GM12878 (cell line): ENCODE measurements at regions not wholly inside any gene's neighbourhood (a gene's known extent, or its start where the extent isn't known, plus 50 kb on each side); places are given as distances from the start of the nearest gene placed in this dataset.

ENCODE experiments used
- ATAC-seq: fragments of 200-7000 bp; cut with Tn5 transposase; 3 replicates; pipeline ENCODE4 v1.9.1; 2020; ENCODE audit warnings: mild to moderate bottlenecking, moderate library complexity
- BruUV-seq: library from RNA; stranded (reverse); fragments of 400-500 nt; replicated peaks from 2 replicates; lab custom pipeline; 2021; lab: Mats Ljungman, UMichigan
- CTCF ChIA-PET: fragments of 300-600 bp; sonication (Branson Sonifier 250); formaldehyde crosslinking; extraction: SDS; loops from one replicate; lab custom pipeline; 2021; ENCODE audit warnings: inconsistent platforms; lab: Yijun Ruan, JAX
- POLR2A ChIA-PET: fragments of 350-600 bp; formaldehyde crosslinking; extraction: SDS; loops from one replicate; lab custom pipeline; 2021; ENCODE audit warnings: inconsistent platforms; lab: Charles Lee
- RAD21 ChIA-PET: fragments of 300-600 bp; sonication (Branson Sonifier 250); formaldehyde crosslinking; loops from one replicate; lab custom pipeline; 2023; ENCODE audit warnings: antibody characterized with exemption; ENCODE audit not compliant: unreplicated experiment; lab: Charles Lee
- SMC1A ChIA-PET: fragments of 300-600 bp; sonication (Branson Sonifier 250); formaldehyde crosslinking; loops from one replicate; lab custom pipeline; 2023; ENCODE audit not compliant: unreplicated experiment, uncharacterized antibody; lab: Charles Lee
- DNase-seq: peaks from one replicate; pipeline ENCODE4 v3.0.0-alpha.2; 2011; ENCODE audit warnings: low read depth, low spot score
- FAIRE-seq: peaks from 3 replicates; lab custom pipeline; 2011; peaks lifted over from hg19 to GRCh38; lab: Jason Lieb, UNC
- H2AFZ ChIP-seq: 2 replicates; pipeline ENCODE4 v1.6.0; 2011; ENCODE audit warnings: low read depth, low read length, control low read depth; ENCODE audit not compliant: control insufficient read depth
- H3K27ac ChIP-seq: 2 replicates; pipeline ENCODE4 v1.5.1; 2011; ENCODE audit warnings: control low read depth; ENCODE audit not compliant: control insufficient read depth, insufficient read depth
- H3K27me3 ChIP-seq, 2 experiments: replicated peaks in 1 of 2; 2 replicates each; pipeline versions ENCODE4 v1.6.0 to v1.6.1; 2011; ENCODE audit warnings: low read length in 1 of 2; ENCODE audit not compliant: control insufficient read depth in 2 of 2, insufficient read depth in 2 of 2
- H3K36me3 ChIP-seq, 2 experiments: 2 replicates each; pipeline ENCODE4 v1.5.1; 2011; ENCODE audit warnings: low read length in 1 of 2; ENCODE audit not compliant: control insufficient read depth in 2 of 2, insufficient read depth in 2 of 2
- H3K4me1 ChIP-seq: 2 replicates; pipeline ENCODE4 v1.6.1; 2011; ENCODE audit warnings: mild to moderate bottlenecking, low read length, moderate library complexity, mixed read lengths; ENCODE audit not compliant: control insufficient read depth, insufficient read depth
- H3K4me2 ChIP-seq: 2 replicates; pipeline ENCODE4 v1.6.0; 2011; ENCODE audit warnings: control low read depth; ENCODE audit not compliant: control insufficient read depth, insufficient read depth
- H3K4me3 ChIP-seq: fragments of 200-600 bp; sonication (generic); 2 replicates; pipeline ENCODE4 v1.5.1; 2016
- H3K79me2 ChIP-seq: 2 replicates; pipeline ENCODE4 v1.6.0; 2011; ENCODE audit warnings: low read length; ENCODE audit not compliant: control insufficient read depth, insufficient read depth
- H3K9ac ChIP-seq: 2 replicates; pipeline ENCODE4 v1.8.0; 2011; ENCODE audit warnings: low read length, control low read depth, mixed read lengths; ENCODE audit not compliant: control insufficient read depth, insufficient read depth
- H3K9me3 ChIP-seq: replicated peaks from 3 replicates; pipeline ENCODE4 v1.5.1; 2011; ENCODE audit warnings: mild to moderate bottlenecking, low read length; ENCODE audit not compliant: control insufficient read depth, insufficient read depth
- H4K20me1 ChIP-seq: 2 replicates; pipeline ENCODE4 v1.6.0; 2011; ENCODE audit not compliant: control insufficient read depth, insufficient read depth
- CBX3 ChIP-seq: fragments of 200-600 bp; sonication (generic); IDR thresholded peaks from 2 replicates; pipeline ENCODE4 v1.6.1; 2016; ENCODE audit warnings: low read depth, borderline replicate concordance
- CHD4 ChIP-seq: fragments of 200-600 bp; sonication (generic); IDR thresholded peaks from 2 replicates; pipeline ENCODE4 v1.6.1; 2016; ENCODE audit warnings: mild to moderate bottlenecking
- EED ChIP-seq: sonication (generic); IDR thresholded peaks from 2 replicates; pipeline ENCODE4 v1.6.1; 2016; ENCODE audit warnings: antibody characterized with exemption, low read depth
- JUND ChIP-seq: IDR thresholded peaks from 2 replicates; pipeline ENCODE4 v1.6.1; 2012; ENCODE audit warnings: low read depth, mild to moderate bottlenecking, low read length, improper control_type of control experiment, moderate library complexity
- NFIC ChIP-seq: IDR thresholded peaks from 2 replicates; pipeline ENCODE4 v1.6.1; 2012; ENCODE audit warnings: low read depth, mild to moderate bottlenecking, inconsistent platforms, low read length, moderate library complexity
- SP1 ChIP-seq: IDR thresholded peaks from one replicate; pipeline ENCODE4 v1.6.1; 2011; ENCODE audit warnings: low read depth, low read length
- SRF ChIP-seq, 2 experiments: IDR thresholded peaks; 2 replicates each; pipeline ENCODE4 v1.6.1; 2011; ENCODE audit warnings: low read depth in 2 of 2, low read length in 2 of 2, mild to moderate bottlenecking in 1 of 2, moderate library complexity in 1 of 2
- WGBS: methylation state at CpG from one replicate; pipeline ENCODE4 v1.1.6; 2016; ENCODE audit warnings: low lambda C conversion rate; ENCODE audit not compliant: insufficient replicate concordance, insufficient coverage; ENCODE audit errors: missing lambda C conversion rate; 5-methylcytosine and 5-hydroxymethylcytosine counted together
- in situ Hi-C: fragments of 300-500 bp; cut with MboI; formaldehyde crosslinking; loops from 9 replicates; pipeline ENCODE4 v1.14.3; 2018; ENCODE audit warnings: mixed read lengths
- intact Hi-C: fragments of 100-400 bp; cut with micrococcal nuclease; formaldehyde crosslinking; loops from one replicate; pipeline ENCODE4 v1.14.2; 2022; ENCODE audit not compliant: unreplicated experiment
- TF ChIP-seq, protein P1 (sequence below): fragments of 450-650 bp; IDR thresholded peaks from 2 replicates; pipeline ENCODE4 v1.6.1; 2017; ENCODE audit warnings: mild to moderate bottlenecking
- TF ChIP-seq, protein P2 (sequence below), 3 experiments: IDR thresholded peaks in 2 of 3; conservative IDR thresholded peaks in 1 of 3; 2 replicates each; pipeline ENCODE4 v1.5.1; 2011; ENCODE audit warnings: low read depth in 3 of 3, low read length in 3 of 3, mild to moderate bottlenecking in 3 of 3, control low read depth in 2 of 3, moderate library complexity in 2 of 3, inconsistent platforms in 1 of 3, mixed read lengths in 1 of 3; ENCODE audit not compliant: control insufficient read depth in 2 of 3, insufficient read depth in 1 of 3; ENCODE audit errors: extremely low read depth in 1 of 3
- TF ChIP-seq, protein P3 (sequence below): fragments of 450-650 bp; IDR thresholded peaks from 2 replicates; pipeline ENCODE4 v1.6.1; 2018; ENCODE audit warnings: mild to moderate bottlenecking, low read depth, moderate library complexity; ENCODE audit not compliant: partially characterized antibody
- TF ChIP-seq, protein P4 (sequence below): fragments of 150-350 bp; IDR thresholded peaks from 2 replicates; pipeline ENCODE4 v1.6.1; 2014; ENCODE audit warnings: mild to moderate bottlenecking, low read depth, low read length

DNA sequence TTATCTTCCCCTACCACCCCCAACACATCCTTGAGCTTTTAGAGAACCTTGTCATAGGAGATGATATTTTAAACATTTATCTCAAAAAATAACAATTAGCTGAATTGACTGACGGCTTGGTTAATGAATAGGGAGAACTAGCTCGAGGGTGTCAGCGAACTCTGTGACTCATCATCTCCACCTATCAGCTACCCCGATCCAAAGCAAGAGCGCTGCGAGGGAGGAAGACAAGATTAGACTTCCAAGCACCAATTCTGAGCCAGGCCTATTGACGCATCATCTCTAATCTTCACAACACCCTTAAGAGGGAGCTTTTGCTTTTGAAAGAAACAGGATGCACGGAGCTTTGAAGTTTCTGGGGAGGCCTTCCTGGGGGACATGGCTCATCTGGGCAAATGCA is 51.0 kb upstream of the GALNT18 start (continued):
- TF ChIP-seq, protein P1, sequence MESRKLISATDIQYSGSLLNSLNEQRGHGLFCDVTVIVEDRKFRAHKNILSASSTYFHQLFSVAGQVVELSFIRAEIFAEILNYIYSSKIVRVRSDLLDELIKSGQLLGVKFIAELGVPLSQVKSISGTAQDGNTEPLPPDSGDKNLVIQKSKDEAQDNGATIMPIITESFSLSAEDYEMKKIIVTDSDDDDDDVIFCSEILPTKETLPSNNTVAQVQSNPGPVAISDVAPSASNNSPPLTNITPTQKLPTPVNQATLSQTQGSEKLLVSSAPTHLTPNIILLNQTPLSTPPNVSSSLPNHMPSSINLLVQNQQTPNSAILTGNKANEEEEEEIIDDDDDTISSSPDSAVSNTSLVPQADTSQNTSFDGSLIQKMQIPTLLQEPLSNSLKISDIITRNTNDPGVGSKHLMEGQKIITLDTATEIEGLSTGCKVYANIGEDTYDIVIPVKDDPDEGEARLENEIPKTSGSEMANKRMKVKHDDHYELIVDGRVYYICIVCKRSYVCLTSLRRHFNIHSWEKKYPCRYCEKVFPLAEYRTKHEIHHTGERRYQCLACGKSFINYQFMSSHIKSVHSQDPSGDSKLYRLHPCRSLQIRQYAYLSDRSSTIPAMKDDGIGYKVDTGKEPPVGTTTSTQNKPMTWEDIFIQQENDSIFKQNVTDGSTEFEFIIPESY = no peak
- TF ChIP-seq CHD4 (no peak), CBX3 (no peak)

DNA sequence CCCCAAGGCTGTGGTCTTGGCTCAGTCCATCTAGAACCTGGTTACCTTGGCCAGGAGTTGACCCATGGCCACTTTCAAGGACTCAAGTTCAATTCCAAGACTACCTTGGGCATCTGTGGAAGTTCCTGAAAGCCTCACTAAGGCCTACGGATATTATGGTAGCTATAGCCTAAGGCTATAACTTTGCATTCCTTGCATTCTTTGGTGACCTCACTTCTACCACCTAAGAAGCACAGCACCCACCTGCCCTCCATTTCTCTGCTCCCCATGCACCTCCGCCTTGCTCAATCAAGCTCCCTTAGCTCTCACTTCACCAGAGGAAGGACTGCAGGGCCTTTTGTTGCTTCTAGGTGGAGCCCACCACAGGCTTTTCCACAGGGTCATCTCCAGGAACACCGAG is 50.3 kb upstream of the GALNT18 start:
- H4K20me1 ChIP-seq = no peaks in the 10 kb centered on the region
- SMC1A ChIA-PET = no interaction called here
- no peaks in the 10 kb centered on the region for H3K79me2 ChIP-seq
- H3K9ac ChIP-seq = no peak overlapping the region
- H3K4me3 ChIP-seq = no peak overlapping the region
- H3K27me3 ChIP-seq = peaks cover 0 to 2% of the 10 kb centered on the region in 2 experiments; a peak in 2 of 4 replicates
- H3K4me2 ChIP-seq = no peak overlapping the region
- no TSS peak for BruUV-seq
- in situ Hi-C loops = no loop called here
- H2AFZ ChIP-seq = no peak overlapping the region
- no peaks in the 10 kb centered on the region for H3K9me3 ChIP-seq
- RAD21 ChIA-PET = no interaction called here
- H3K4me1 ChIP-seq = no peaks in the 10 kb centered on the region
- intact Hi-C loops = no loop called here
- DNase-seq (no peak), ATAC-seq (no peak), FAIRE-seq (no peak)
- 33% methylated on average over 3 of the region's 3 CpGs for WGBS
- no peaks in the 10 kb centered on the region for H3K36me3 ChIP-seq
- CTCF ChIA-PET = no interaction called here
- POLR2A ChIA-PET = no interaction called here
- no peak overlapping the region for H3K27ac ChIP-seq
- TF ChIP-seq NFIC (no peak), SP1 (no peak), JUND (no peak), EED (no peak), SRF (IDR thresholded peaks at IDR 0.05; ENCODE audit: low read depth in 2 of 2, low read length in 2 of 2) (no peak)
- TF ChIP-seq, protein P2, sequence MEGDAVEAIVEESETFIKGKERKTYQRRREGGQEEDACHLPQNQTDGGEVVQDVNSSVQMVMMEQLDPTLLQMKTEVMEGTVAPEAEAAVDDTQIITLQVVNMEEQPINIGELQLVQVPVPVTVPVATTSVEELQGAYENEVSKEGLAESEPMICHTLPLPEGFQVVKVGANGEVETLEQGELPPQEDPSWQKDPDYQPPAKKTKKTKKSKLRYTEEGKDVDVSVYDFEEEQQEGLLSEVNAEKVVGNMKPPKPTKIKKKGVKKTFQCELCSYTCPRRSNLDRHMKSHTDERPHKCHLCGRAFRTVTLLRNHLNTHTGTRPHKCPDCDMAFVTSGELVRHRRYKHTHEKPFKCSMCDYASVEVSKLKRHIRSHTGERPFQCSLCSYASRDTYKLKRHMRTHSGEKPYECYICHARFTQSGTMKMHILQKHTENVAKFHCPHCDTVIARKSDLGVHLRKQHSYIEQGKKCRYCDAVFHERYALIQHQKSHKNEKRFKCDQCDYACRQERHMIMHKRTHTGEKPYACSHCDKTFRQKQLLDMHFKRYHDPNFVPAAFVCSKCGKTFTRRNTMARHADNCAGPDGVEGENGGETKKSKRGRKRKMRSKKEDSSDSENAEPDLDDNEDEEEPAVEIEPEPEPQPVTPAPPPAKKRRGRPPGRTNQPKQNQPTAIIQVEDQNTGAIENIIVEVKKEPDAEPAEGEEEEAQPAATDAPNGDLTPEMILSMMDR (IDR thresholded peaks at IDR 0.05 in 2 of 3, conservative IDR thresholded peaks at IDR 0.05 in 1 of 3; ENCODE audit: control insufficient read depth in 2 of 3, extremely low read depth in 1 of 3, insufficient read depth in 1 of 3, low read depth in 3 of 3, low read length in 3 of 3) = no peak
- TF ChIP-seq, protein P3, sequence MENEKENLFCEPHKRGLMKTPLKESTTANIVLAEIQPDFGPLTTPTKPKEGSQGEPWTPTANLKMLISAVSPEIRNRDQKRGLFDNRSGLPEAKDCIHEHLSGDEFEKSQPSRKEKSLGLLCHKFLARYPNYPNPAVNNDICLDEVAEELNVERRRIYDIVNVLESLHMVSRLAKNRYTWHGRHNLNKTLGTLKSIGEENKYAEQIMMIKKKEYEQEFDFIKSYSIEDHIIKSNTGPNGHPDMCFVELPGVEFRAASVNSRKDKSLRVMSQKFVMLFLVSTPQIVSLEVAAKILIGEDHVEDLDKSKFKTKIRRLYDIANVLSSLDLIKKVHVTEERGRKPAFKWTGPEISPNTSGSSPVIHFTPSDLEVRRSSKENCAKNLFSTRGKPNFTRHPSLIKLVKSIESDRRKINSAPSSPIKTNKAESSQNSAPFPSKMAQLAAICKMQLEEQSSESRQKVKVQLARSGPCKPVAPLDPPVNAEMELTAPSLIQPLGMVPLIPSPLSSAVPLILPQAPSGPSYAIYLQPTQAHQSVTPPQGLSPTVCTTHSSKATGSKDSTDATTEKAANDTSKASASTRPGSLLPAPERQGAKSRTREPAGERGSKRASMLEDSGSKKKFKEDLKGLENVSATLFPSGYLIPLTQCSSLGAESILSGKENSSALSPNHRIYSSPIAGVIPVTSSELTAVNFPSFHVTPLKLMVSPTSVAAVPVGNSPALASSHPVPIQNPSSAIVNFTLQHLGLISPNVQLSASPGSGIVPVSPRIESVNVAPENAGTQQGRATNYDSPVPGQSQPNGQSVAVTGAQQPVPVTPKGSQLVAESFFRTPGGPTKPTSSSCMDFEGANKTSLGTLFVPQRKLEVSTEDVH = no peak
- TF ChIP-seq, protein P4, sequence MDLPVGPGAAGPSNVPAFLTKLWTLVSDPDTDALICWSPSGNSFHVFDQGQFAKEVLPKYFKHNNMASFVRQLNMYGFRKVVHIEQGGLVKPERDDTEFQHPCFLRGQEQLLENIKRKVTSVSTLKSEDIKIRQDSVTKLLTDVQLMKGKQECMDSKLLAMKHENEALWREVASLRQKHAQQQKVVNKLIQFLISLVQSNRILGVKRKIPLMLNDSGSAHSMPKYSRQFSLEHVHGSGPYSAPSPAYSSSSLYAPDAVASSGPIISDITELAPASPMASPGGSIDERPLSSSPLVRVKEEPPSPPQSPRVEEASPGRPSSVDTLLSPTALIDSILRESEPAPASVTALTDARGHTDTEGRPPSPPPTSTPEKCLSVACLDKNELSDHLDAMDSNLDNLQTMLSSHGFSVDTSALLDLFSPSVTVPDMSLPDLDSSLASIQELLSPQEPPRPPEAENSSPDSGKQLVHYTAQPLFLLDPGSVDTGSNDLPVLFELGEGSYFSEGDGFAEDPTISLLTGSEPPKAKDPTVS = no peak
